ENCODE measurements at regions not wholly inside any gene's neighbourhood (a gene's known extent, or its start where the extent isn't known, plus 50 kb on each side); places are given as distances from the start of the nearest gene placed in this dataset.

DNA sequence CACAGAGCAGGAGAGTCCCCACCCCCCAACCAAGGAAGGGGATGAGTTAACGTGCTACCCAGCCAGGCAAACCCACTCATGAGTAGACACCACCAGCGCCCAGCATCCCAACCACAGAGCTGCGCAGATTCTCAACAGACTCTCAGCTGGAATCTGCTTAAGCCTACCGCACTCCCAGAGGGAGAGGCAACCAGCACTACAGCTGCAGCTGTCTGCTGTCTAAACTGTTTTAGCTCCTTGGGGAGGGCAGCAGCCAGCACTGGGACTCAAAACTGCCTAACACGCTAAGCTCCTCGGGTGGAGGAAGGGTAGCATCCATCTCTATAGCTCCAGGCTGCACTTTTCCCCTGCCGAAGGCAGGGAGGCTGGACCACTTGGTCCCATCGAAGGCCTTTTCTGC, 539.8 kb downstream of the EPHA7 start:
- TF ChIP-seq YY1 (IDR thresholded peaks at IDR 0.05; ENCODE audit: insufficient read depth, insufficient read length): no peak
- no peak for TF ChIP-seq ZNF274 (IDR thresholded peaks at IDR 0.05; ENCODE audit: low read depth, low read length)
